Astrocyte (in vitro differentiated cells and primary cell): ENCODE measurements at regions not wholly inside any gene's neighbourhood (a gene's known extent, or its start where the extent isn't known, plus 50 kb on each side); places are given as distances from the start of the nearest gene placed in this dataset.

Experiments
- DNase-seq: peaks from one replicate; pipeline ENCODE4 v3.0.0-alpha.2; 2010; ENCODE audit warnings: low read depth
- FAIRE-seq: peaks from 2 replicates; lab custom pipeline; 2011; peaks lifted over from hg19 to GRCh38; lab: Jason Lieb, UNC
- H2AFZ ChIP-seq: 2 replicates; pipeline ENCODE4 v1.6.0; 2012; ENCODE audit warnings: low read depth, low read length, inconsistent platforms
- H3K27ac ChIP-seq: 2 replicates; pipeline ENCODE4 v1.5.1; 2011; ENCODE audit warnings: low read depth, low read length, inconsistent platforms
- H3K27me3 ChIP-seq: 2 replicates; pipeline ENCODE4 v1.6.0; 2011; ENCODE audit warnings: low read length, inconsistent platforms; ENCODE audit not compliant: insufficient read depth
- H3K36me3 ChIP-seq: 2 replicates; pipeline ENCODE4 v1.5.1; 2011; ENCODE audit warnings: low read length, inconsistent platforms; ENCODE audit not compliant: insufficient read depth
- H3K4me1 ChIP-seq: 2 replicates; pipeline ENCODE4 v1.5.1; 2011; ENCODE audit warnings: low read length, inconsistent platforms; ENCODE audit not compliant: insufficient read depth
- H3K4me2 ChIP-seq: 2 replicates; pipeline ENCODE4 v1.6.0; 2012; ENCODE audit warnings: low read length, inconsistent platforms
- H3K4me3 ChIP-seq: 2 replicates; pipeline ENCODE4 v1.5.1; 2011; ENCODE audit warnings: low read depth, mild to moderate bottlenecking, low read length, inconsistent platforms; ENCODE audit not compliant: insufficient read depth
- H3K79me2 ChIP-seq: 2 replicates; pipeline ENCODE4 v1.6.0; 2012; ENCODE audit warnings: mild to moderate bottlenecking, low read length, inconsistent platforms; ENCODE audit not compliant: insufficient read depth
- H3K9ac ChIP-seq: 2 replicates; pipeline ENCODE4 v1.6.0; 2012; ENCODE audit warnings: mild to moderate bottlenecking, low read length, inconsistent platforms
- H3K9me3 ChIP-seq: 2 replicates; pipeline ENCODE4 v1.5.1; 2012; ENCODE audit warnings: low read depth, mild to moderate bottlenecking, low read length, inconsistent platforms; ENCODE audit not compliant: insufficient read depth
- H4K20me1 ChIP-seq: 2 replicates; pipeline ENCODE4 v1.6.0; 2012; ENCODE audit warnings: low read length, inconsistent platforms; ENCODE audit not compliant: insufficient read depth
- H3K27ac Mint-ChIP-seq: one replicate; pipeline ENCODE4 v1.8.0; 2021; ENCODE audit warnings: mild to moderate bottlenecking, mixed read lengths; ENCODE audit not compliant: unreplicated experiment
- H3K27me3 Mint-ChIP-seq: one replicate; pipeline ENCODE4 v1.8.0; 2021; ENCODE audit warnings: low read depth, mixed read lengths; ENCODE audit not compliant: unreplicated experiment
- H3K36me3 Mint-ChIP-seq: one replicate; pipeline ENCODE4 v1.8.0; 2021; ENCODE audit warnings: low read depth, mixed read lengths; ENCODE audit not compliant: unreplicated experiment
- H3K4me1 Mint-ChIP-seq: one replicate; pipeline ENCODE4 v1.8.0; 2021; ENCODE audit warnings: low read depth, mixed read lengths; ENCODE audit not compliant: unreplicated experiment
- H3K4me3 Mint-ChIP-seq: one replicate; pipeline ENCODE4 v1.8.0; 2021; ENCODE audit warnings: mild to moderate bottlenecking, moderate library complexity, mixed read lengths; ENCODE audit not compliant: unreplicated experiment
- H3K9me3 Mint-ChIP-seq: one replicate; pipeline ENCODE4 v1.8.0; 2021; ENCODE audit warnings: mild to moderate bottlenecking, mixed read lengths; ENCODE audit not compliant: unreplicated experiment
- CTCF ChIP-seq: IDR thresholded peaks from 2 replicates; pipeline ENCODE4 v1.5.1; 2011; ENCODE audit warnings: low read depth, mild to moderate bottlenecking, inconsistent platforms, low read length, moderate library complexity; ENCODE audit not compliant: insufficient read depth
- EZH2 ChIP-seq: IDR thresholded peaks from 2 replicates; pipeline ENCODE4 v1.6.1; 2012; ENCODE audit warnings: mild to moderate bottlenecking, low read length, inconsistent platforms; ENCODE audit not compliant: insufficient read depth

- Histone ChIP-seq H3K27ac (no peak overlapping the region), H3K4me2 (no peak overlapping the region), H3K9me3 (peaks cover 10% of the 10 kb centered on the region), H3K4me3 (no peak overlapping the region), H3K27me3 (no peaks in the 10 kb centered on the region), H2AFZ (no peak overlapping the region), H4K20me1 (no peaks in the 10 kb centered on the region), H3K9ac (no peak overlapping the region), H3K79me2 (no peaks in the 10 kb centered on the region), H3K4me1 (peaks cover 9% of the 10 kb centered on the region), H3K36me3 (no peaks in the 10 kb centered on the region)
- H3K4me3 Mint-ChIP-seq, result no peak overlapping the region
- FAIRE-seq, result no peak
- no peak overlapping the region for H3K27ac Mint-ChIP-seq
- peaks cover 17% of the 10 kb centered on the region for H3K9me3 Mint-ChIP-seq
- no peak for DNase-seq
- TF ChIP-seq EZH2 (no peak), CTCF (no peak)
- H3K4me1 Mint-ChIP-seq, result peaks cover 5% of the 10 kb centered on the region
- H3K27me3 Mint-ChIP-seq, result no peaks in the 10 kb centered on the region
- H3K36me3 Mint-ChIP-seq, result no peaks in the 10 kb centered on the region
Observed at GRCh38 chr2:10517351-10518043, 69.4 kb upstream of the ODC1 start.

GRCh38 chr2:10515887-10516286, 67.8 kb upstream of the ODC1 start:
- Mint-ChIP-seq H3K4me3 (no peak overlapping the region), H3K27ac (no peak overlapping the region), H3K9me3 (peaks cover 17% of the 10 kb centered on the region), H3K27me3 (no peaks in the 10 kb centered on the region), H3K4me1 (peaks cover 5% of the 10 kb centered on the region), H3K36me3 (no peaks in the 10 kb centered on the region)
- no peak overlapping the region for H3K4me2 ChIP-seq
- no peaks in the 10 kb centered on the region for H3K36me3 ChIP-seq
- H3K9me3 ChIP-seq, result peaks cover 10% of the 10 kb centered on the region
- H3K79me2 ChIP-seq, result no peaks in the 10 kb centered on the region
- no peak overlapping the region for H3K4me3 ChIP-seq
- no peak overlapping the region for H3K9ac ChIP-seq
- FAIRE-seq, result no peak
- peaks cover 9% of the 10 kb centered on the region for H3K4me1 ChIP-seq
- no peak overlapping the region for H3K27ac ChIP-seq
- no peak for TF ChIP-seq EZH2
- TF ChIP-seq CTCF, result no peak
- no peak overlapping the region for H2AFZ ChIP-seq
- no peak for DNase-seq
- H3K27me3 ChIP-seq, result no peaks in the 10 kb centered on the region
- no peaks in the 10 kb centered on the region for H4K20me1 ChIP-seq

GRCh38 chr2:10514743-10515142, 66.6 kb upstream of the ODC1 start:
- Histone ChIP-seq H3K9ac (peak overlapping the region; percentile 63), H3K79me2 (no peaks in the 10 kb centered on the region), H3K4me3 (no peak overlapping the region), H4K20me1 (no peaks in the 10 kb centered on the region), H2AFZ (peak overlapping the region; percentile 57), H3K4me2 (peak overlapping the region; percentile 73), H3K36me3 (no peaks in the 10 kb centered on the region), H3K9me3 (peaks cover 10% of the 10 kb centered on the region), H3K27ac (peak overlapping the region; percentile 91), H3K4me1 (peaks cover 9% of the 10 kb centered on the region), H3K27me3 (no peaks in the 10 kb centered on the region)
- H3K36me3 Mint-ChIP-seq, result no peaks in the 10 kb centered on the region
- peak; percentile 74 for FAIRE-seq
- TF ChIP-seq CTCF (no peak), EZH2 (no peak)
- peak overlapping the region; percentile 2 for H3K4me3 Mint-ChIP-seq
- H3K27ac Mint-ChIP-seq, result peak overlapping the region; percentile 89
- H3K27me3 Mint-ChIP-seq, result no peaks in the 10 kb centered on the region
- H3K9me3 Mint-ChIP-seq, result peaks cover 17% of the 10 kb centered on the region
- peaks cover 5% of the 10 kb centered on the region for H3K4me1 Mint-ChIP-seq
- DNase-seq, result peak; percentile 97
